Spinal cord (tissue), 9 donors: ENCODE measurements at regions not wholly inside any gene's neighbourhood (a gene's known extent, or its start where the extent isn't known, plus 50 kb on each side); places are given as distances from the start of the nearest gene placed in this dataset.

Experiments used
- DNase-seq, 6 donors: peaks; one replicate each; pipeline versions ENCODE4 v3.0.0 to v3.0.0-alpha.2; 2013 to 2015; ENCODE audit warnings: low spot score in 6 of 6, low read depth in 4 of 6
- H3K27ac ChIP-seq: one replicate; pipeline ENCODE4 v1.5.1; 2013; ENCODE audit warnings: low read depth, low read length, control low read depth
- H3K27me3 ChIP-seq: one replicate; pipeline ENCODE4 v1.6.1; 2013; ENCODE audit warnings: low read length; ENCODE audit not compliant: control insufficient read depth, insufficient read depth
- H3K36me3 ChIP-seq: one replicate; pipeline ENCODE4 v1.6.1; 2013; ENCODE audit warnings: low read length; ENCODE audit not compliant: control insufficient read depth, insufficient read depth
- H3K4me1 ChIP-seq: one replicate; pipeline ENCODE4 v1.6.1; 2013; ENCODE audit warnings: low read length; ENCODE audit not compliant: control insufficient read depth, insufficient read depth
- H3K4me3 ChIP-seq: one replicate; pipeline ENCODE4 v1.5.1; 2013; ENCODE audit warnings: low read depth, low read length, control low read depth
- H3K9me3 ChIP-seq: one replicate; pipeline ENCODE4 v1.6.1; 2013; ENCODE audit warnings: low read length; ENCODE audit not compliant: control insufficient read depth, insufficient read depth
- WGBS: methylation state at CpG from one replicate; pipeline ENCODE4 v1.1.5; 2013; ENCODE audit warnings: missing lambda C conversion rate; ENCODE audit not compliant: insufficient coverage; 5-methylcytosine and 5-hydroxymethylcytosine counted together
- donor health status: healthy.

DNA sequence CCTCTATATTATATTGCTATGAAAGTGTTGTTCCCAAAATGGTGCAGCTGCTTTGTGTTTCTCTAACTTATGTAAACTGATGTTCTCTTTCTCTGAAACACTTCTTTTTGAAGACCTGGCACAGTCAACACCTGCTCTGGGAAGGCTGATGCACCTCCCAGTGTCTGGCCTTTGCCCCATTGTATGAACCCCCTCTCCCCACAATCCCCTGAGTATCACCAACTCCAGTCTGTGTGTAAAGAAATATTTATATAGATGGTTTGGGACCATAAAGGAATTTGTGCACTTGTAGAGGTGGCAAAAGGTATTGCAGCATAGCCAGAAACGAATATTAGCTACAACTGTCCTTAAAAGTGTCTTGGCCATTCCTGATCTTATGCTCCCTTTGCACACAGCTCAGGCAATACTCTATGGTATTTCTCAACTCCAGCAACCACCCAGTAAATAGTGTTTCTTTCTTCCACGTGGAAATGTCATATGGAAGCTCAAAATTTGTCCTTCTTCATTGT, 365.2 kb upstream of the DDI1 start:
- H3K9me3 ChIP-seq, result no peaks in the 10 kb centered on the region
- no peak for DNase-seq
- H3K36me3 ChIP-seq, result no peaks in the 10 kb centered on the region
- no peak overlapping the region for H3K4me3 ChIP-seq
- WGBS, result 100% methylated on average over 1 of the region's 2 CpGs
- no peak overlapping the region for H3K27ac ChIP-seq
- no peaks in the 10 kb centered on the region for H3K4me1 ChIP-seq
- no peaks in the 10 kb centered on the region for H3K27me3 ChIP-seq

DNA sequence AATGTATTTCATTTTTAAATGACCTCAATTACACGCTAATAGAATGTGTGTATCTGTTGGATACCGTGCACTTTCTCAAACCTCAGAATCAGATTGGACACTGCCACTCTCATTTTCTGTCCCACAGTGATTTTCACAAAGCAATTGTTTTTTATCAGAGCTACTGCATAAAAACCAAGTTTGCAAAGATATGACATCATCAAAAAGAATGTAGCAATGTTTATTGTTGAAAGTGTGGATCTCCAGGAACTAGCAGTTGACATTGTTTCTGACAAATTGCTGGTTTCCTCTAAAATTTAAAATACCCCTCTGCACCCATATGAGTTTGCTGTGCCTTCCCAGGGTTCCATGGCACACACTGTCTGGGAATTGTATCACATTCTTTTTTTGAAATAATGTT, 362.7 kb upstream of the DDI1 start:
- no CpG with 5 or more reads among the region's 2 CpGs for WGBS
- no peak for DNase-seq
- Histone ChIP-seq H3K4me1 (no peaks in the 10 kb centered on the region), H3K9me3 (no peaks in the 10 kb centered on the region), H3K27ac (no peak overlapping the region), H3K27me3 (no peaks in the 10 kb centered on the region), H3K4me3 (no peak overlapping the region), H3K36me3 (no peaks in the 10 kb centered on the region)

DNA sequence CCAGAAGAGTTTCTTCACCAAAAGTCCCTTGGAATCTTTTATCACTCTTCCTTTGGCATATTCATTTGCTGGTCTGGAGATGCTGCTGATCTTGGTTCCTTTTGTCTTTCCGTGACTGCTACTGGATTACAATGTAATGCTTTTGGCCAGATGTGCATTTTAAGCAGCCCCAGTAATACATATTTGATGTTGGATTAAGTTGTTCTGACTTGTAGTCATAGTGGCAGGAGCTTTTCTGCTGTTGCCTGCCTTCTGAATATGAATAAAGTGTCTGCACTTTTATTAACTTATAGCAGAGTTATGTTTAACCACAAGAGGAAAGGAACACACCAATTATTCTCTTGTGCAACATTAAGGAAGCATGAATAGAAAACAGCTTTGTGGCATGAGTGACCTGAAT, 360.0 kb upstream of the DDI1 start:
- peak in 1 of 6 donors; percentile 9 for DNase-seq
- no peaks in the 10 kb centered on the region for H3K27me3 ChIP-seq
- H3K9me3 ChIP-seq, result no peaks in the 10 kb centered on the region
- WGBS, result 80% methylated on average over 1 of the region's 1 CpG
- H3K27ac ChIP-seq, result no peak overlapping the region
- H3K4me1 ChIP-seq, result no peaks in the 10 kb centered on the region
- no peak overlapping the region for H3K4me3 ChIP-seq
- no peaks in the 10 kb centered on the region for H3K36me3 ChIP-seq

DNA sequence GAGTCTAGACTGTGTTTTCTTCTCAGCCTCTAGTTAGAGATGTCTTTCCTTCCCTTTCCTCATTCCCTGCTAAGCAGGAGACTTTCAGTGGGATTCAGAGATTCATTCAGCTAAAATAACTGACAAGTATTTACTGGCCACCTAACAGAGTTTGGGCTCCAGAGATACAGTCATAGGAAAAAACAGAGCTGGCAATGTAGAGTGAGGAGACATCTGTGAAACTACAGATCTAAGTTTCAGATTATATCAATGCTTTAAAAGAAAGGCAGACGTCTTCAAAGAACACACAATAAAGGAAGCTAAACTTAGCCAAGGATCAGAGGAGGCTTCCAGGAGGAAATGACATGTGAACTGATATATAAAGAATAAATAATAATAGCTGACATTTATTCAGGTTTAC, 355.6 kb upstream of the DDI1 start:
- Histone ChIP-seq H3K4me1 (peaks cover 4% of the 10 kb centered on the region), H3K27me3 (no peaks in the 10 kb centered on the region), H3K27ac (no peak overlapping the region), H3K36me3 (no peaks in the 10 kb centered on the region), H3K4me3 (no peak overlapping the region), H3K9me3 (no peaks in the 10 kb centered on the region)
- DNase-seq, result no peak
- WGBS, result no CpG with 5 or more reads among the region's 1 CpG

DNA sequence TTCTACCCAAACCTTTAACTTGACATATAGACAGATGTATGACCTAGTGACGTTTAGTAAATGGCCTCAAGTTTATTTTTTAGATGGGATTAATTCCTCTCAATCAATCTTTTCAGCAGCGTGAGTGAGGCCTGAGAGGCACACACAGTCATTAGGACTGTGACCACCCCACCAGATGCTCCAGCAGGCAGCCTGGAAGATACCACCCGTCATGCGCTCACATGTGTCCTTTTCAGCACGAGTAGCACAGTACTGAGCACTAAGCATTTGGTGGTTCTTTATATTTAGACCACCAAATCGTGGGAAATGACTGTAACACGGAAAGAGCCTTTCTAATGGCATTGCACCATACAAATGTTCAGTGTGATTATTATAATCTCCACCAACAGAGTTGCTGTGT, 354.6 kb upstream of the DDI1 start:
- Histone ChIP-seq H3K4me3 (no peak overlapping the region), H3K27ac (no peak overlapping the region), H3K36me3 (no peaks in the 10 kb centered on the region), H3K9me3 (peaks cover 2% of the 10 kb centered on the region), H3K4me1 (peaks cover 4% of the 10 kb centered on the region), H3K27me3 (no peaks in the 10 kb centered on the region)
- DNase-seq, result no peak
- whole genome bisulfite sequencing, result 68% methylated on average over 2 of the region's 7 CpGs

DNA sequence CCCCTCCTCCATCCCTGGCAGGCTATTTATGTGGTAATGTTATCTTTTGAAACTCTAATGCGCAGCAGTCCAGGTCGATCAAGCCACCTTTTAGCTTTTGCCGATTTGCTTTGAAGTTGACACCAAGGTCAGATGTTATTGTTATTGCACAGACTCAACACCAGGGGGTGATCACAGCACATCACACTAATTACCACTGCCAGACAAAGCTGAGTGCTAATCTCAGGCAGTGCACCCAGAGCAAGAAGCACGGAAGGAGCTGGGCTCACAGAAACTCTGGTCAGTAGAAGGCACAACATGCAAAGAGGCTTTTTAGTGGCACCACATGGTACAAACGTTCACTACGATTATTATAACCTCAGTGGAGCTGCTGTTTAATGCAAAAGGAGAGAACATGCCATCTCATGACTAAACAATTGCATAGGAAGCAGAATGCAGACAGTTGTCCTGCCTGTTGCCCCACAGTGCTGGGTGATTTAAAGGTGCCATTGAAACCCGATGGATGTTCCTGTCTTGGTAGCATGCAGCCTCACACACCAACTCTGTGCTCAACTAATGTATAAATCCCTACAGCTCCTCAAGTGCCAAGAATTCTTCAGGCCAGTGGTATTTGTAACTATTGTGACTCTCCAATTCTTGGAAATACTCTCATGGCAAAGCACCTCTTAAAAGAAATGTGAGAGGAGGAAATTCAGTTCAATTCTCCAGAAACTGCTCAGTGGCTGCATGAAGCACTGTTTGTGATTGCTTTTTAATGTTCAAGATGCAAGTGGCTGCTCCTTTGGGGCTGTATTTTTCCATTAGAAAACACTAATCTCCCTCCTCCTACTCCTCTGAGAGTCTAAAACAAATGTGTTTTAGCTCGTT, 353.9 kb upstream of the DDI1 start:
- H3K27ac ChIP-seq, result no peak overlapping the region
- H3K4me3 ChIP-seq, result no peak overlapping the region

DNA sequence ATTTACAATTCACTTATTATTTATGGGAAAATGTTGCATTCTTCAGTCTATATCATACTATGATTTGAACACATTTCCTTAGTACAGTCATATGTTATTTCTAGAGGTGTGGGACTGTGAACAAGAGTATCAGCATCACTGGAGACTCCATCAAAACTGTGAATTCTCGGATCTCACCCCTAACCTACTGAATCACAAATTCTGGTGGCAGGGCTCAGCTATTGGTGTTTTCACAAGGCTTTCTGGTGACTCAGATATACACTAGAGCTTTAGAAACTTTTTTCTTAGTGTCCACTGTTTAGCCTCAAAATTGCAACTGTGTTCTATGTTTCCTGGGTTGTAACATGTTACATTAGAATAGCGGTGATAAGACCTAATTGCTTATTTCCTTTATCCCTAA, 352.9 kb upstream of the DDI1 start:
- no peak for DNase-seq
- no peaks in the 10 kb centered on the region for H3K27me3 ChIP-seq
- no CpG with 5 or more reads among the region's 2 CpGs for WGBS
- H3K36me3 ChIP-seq, result no peaks in the 10 kb centered on the region
- H3K27ac ChIP-seq, result no peak overlapping the region
- no peak overlapping the region for H3K4me3 ChIP-seq
- H3K9me3 ChIP-seq, result peaks cover 2% of the 10 kb centered on the region
- H3K4me1 ChIP-seq, result peaks cover 4% of the 10 kb centered on the region

More for the DNA sequence above, 353.9 kb upstream of the DDI1 start:
- Histone ChIP-seq H3K9me3 (peaks cover 2% of the 10 kb centered on the region), H3K27me3 (no peaks in the 10 kb centered on the region), H3K4me1 (peaks cover 4% of the 10 kb centered on the region), H3K36me3 (no peaks in the 10 kb centered on the region)
- 40% methylated on average over 1 of the region's 8 CpGs for WGBS
- peak in 5 of 6 donors; percentile 42 to 93 (median 56) for DNase-seq

DNA sequence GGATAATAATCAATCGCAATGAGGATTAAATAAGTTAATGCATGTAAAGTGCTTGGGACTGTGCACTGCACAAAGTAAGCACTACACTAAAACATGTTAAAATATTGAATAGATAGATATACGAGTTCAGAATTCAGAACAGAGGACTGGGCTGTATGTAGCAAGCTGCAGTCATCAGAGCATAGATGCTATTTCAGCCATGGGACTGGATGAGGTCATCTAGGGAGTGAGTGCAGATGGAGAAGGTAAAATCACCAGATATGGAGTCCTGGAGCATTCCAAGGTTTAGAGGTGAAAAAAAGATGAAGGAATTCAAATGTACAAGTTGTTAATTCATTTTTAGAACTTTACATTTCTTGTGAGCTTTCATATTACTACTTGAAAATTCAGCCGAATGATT, 347.5 kb upstream of the DDI1 start:
- no peak for DNase-seq
- H3K27me3 ChIP-seq, result no peaks in the 10 kb centered on the region
- H3K27ac ChIP-seq, result no peak overlapping the region
- peaks cover 2% of the 10 kb centered on the region for H3K9me3 ChIP-seq
- H3K4me3 ChIP-seq, result no peak overlapping the region
- no CpG with 5 or more reads among the region's 3 CpGs for WGBS
- H3K4me1 ChIP-seq, result no peaks in the 10 kb centered on the region
- no peaks in the 10 kb centered on the region for H3K36me3 ChIP-seq

DNA sequence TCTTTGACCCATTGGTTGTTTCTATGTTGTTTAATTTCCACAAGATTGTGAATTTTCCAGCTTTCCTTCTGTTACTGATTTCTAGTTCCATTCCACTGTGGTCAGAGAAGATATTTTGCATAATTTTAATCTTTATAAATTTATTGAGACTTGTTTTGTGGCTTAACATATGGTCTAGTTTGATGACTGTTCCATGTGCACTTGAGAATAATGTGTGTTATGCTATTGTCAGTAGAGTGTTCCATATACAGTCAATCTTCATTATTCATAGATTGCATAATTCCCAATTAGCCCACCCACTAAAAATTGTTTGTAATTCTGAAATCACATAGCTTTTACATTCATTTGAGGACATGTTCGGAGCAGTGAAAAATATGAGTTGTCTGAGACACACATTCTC, 346.1 kb upstream of the DDI1 start:
- H3K4me1 ChIP-seq, result no peaks in the 10 kb centered on the region
- peaks cover 2% of the 10 kb centered on the region for H3K9me3 ChIP-seq
- no peak overlapping the region for H3K4me3 ChIP-seq
- H3K27me3 ChIP-seq, result no peaks in the 10 kb centered on the region
- DNase-seq, result no peak
- no peaks in the 10 kb centered on the region for H3K36me3 ChIP-seq
- H3K27ac ChIP-seq, result no peak overlapping the region
- WGBS, result no CpG with 5 or more reads among the region's 1 CpG

DNA sequence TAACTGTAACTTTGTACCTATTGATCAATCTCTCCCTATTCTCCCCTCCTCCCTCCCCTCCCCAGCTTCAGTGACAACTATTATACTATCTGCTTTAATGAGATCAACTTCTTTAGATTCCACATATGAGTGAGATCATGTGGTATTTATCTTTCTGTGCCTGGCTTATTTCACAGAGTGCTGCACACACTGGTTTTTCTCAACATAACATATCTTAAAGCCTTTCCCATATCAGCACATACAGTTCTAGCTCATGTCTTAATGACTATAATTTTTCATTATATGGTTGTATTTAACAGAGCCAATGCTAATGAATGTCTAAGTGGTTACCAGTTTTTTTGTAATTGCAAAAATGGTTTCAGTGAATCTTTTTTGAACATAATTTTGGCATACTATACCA, 340.3 kb upstream of the DDI1 start:
- Histone ChIP-seq H3K27ac (no peak overlapping the region), H3K4me3 (no peak overlapping the region), H3K27me3 (no peaks in the 10 kb centered on the region), H3K36me3 (no peaks in the 10 kb centered on the region), H3K9me3 (no peaks in the 10 kb centered on the region), H3K4me1 (no peaks in the 10 kb centered on the region)
- DNase-seq, result no peak
